HL-60 (cell line): ENCODE measurements at regions not wholly inside any gene's neighbourhood (a gene's known extent, or its start where the extent isn't known, plus 50 kb on each side); places are given as distances from the start of the nearest gene placed in this dataset.

ENCODE experiments used
- GABPA ChIP-seq: IDR thresholded peaks from 2 replicates; pipeline ENCODE4 v1.6.1; 2012; ENCODE audit warnings: low read depth
- POLR2AphosphoS5 ChIP-seq: IDR thresholded peaks from 2 replicates; pipeline ENCODE4 v1.6.1; 2012; ENCODE audit warnings: low read depth
- SPI1 ChIP-seq: IDR thresholded peaks from 2 replicates; pipeline ENCODE4 v1.6.1; 2012; ENCODE audit warnings: low read depth, mild to moderate bottlenecking, borderline replicate concordance
- TF ChIP-seq, protein P1 (sequence below): IDR thresholded peaks from one replicate; pipeline ENCODE4 v1.5.1; 2011; ENCODE audit warnings: low read length, control low read depth, inconsistent platforms; ENCODE audit not compliant: insufficient read depth
- TF ChIP-seq, protein P2 (sequence below): IDR thresholded peaks from 2 replicates; pipeline ENCODE4 v1.6.1; 2012; ENCODE audit warnings: low read depth; ENCODE audit not compliant: insufficient replicate concordance

DNA sequence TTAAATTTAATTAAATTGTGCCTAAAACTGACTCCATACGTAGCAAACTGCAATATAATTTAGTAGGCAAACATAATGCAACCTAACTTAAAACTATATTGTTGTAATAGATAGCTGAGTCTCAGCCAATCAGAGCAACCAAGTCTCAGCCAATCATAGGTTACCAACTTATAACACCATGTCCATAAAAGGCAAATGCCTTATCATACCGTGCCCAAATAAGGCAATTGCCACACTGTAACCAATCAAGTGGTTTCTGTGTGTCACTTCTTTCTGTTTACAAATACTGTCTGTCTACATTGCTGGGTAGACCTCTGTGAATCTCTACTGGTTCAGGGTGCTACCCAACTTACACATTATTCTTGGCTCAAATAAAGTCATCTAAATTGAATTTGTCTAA, 728.4 kb upstream of the EPHA6 start:
- TF ChIP-seq, protein P1, sequence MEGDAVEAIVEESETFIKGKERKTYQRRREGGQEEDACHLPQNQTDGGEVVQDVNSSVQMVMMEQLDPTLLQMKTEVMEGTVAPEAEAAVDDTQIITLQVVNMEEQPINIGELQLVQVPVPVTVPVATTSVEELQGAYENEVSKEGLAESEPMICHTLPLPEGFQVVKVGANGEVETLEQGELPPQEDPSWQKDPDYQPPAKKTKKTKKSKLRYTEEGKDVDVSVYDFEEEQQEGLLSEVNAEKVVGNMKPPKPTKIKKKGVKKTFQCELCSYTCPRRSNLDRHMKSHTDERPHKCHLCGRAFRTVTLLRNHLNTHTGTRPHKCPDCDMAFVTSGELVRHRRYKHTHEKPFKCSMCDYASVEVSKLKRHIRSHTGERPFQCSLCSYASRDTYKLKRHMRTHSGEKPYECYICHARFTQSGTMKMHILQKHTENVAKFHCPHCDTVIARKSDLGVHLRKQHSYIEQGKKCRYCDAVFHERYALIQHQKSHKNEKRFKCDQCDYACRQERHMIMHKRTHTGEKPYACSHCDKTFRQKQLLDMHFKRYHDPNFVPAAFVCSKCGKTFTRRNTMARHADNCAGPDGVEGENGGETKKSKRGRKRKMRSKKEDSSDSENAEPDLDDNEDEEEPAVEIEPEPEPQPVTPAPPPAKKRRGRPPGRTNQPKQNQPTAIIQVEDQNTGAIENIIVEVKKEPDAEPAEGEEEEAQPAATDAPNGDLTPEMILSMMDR = no peak
- no peak for TF ChIP-seq POLR2AphosphoS5
- TF ChIP-seq, protein P2, sequence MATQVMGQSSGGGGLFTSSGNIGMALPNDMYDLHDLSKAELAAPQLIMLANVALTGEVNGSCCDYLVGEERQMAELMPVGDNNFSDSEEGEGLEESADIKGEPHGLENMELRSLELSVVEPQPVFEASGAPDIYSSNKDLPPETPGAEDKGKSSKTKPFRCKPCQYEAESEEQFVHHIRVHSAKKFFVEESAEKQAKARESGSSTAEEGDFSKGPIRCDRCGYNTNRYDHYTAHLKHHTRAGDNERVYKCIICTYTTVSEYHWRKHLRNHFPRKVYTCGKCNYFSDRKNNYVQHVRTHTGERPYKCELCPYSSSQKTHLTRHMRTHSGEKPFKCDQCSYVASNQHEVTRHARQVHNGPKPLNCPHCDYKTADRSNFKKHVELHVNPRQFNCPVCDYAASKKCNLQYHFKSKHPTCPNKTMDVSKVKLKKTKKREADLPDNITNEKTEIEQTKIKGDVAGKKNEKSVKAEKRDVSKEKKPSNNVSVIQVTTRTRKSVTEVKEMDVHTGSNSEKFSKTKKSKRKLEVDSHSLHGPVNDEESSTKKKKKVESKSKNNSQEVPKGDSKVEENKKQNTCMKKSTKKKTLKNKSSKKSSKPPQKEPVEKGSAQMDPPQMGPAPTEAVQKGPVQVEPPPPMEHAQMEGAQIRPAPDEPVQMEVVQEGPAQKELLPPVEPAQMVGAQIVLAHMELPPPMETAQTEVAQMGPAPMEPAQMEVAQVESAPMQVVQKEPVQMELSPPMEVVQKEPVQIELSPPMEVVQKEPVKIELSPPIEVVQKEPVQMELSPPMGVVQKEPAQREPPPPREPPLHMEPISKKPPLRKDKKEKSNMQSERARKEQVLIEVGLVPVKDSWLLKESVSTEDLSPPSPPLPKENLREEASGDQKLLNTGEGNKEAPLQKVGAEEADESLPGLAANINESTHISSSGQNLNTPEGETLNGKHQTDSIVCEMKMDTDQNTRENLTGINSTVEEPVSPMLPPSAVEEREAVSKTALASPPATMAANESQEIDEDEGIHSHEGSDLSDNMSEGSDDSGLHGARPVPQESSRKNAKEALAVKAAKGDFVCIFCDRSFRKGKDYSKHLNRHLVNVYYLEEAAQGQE = no peak
- TF ChIP-seq SPI1 = no peak
- no peak for TF ChIP-seq GABPA
